HG02642 (cell line): ENCODE measurements at regions not wholly inside any gene's neighbourhood (a gene's known extent, or its start where the extent isn't known, plus 50 kb on each side); places are given as distances from the start of the nearest gene placed in this dataset.

Experiments used
- ATAC-seq: cut with Tn5 transposase; IDR thresholded peaks from one replicate; pipeline ENCODE4 v1.9.1; 2021; ENCODE audit warnings: mild to moderate bottlenecking; ENCODE audit not compliant: unreplicated experiment, poor library complexity

GRCh38 chr11:71201936-71202597, 50.3 kb downstream of the SHANK2 start:
- no peak for ATAC-seq

DNA sequence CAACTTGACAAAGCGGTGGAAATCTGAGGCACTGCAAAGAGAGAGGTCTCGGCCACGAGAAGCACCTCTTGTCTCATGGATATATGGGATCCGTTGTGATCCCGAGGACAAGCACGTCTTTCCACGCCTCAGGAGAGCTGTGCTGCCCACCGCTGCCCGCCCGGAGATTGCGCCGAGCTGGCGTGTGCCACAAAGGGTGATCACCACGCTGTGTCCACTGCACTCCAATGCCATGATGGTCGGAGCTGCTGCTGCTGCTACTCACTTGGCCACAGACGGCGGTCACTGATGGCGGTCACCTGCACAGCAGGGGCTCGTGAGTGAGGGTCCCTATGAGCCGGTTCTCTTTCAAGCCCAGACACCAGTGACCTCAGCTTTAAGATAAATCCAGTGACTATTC, 51.1 kb downstream of the SHANK2 start:
- no peak for ATAC-seq

DNA sequence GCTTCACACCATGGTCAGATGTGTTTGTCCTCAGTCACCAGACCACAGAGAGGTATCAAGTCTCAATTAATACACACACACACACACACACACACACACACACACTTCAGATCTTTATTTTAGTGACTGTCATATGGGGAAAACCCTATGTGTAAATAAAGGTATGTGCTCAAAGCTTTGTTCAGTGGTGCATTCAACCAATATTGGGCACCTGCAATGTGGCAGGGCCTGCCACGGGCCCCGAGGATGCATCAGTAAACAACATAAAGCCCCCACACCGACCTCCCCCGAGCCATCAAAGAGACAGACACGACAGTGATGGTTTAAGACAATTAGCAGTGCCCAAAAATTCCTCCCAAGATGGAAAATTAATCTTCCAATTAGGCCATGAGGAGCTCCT, 51.6 kb downstream of the SHANK2 start:
- ATAC-seq = no peak

GRCh38 chr11:71200172-71200716, 52.1 kb downstream of the SHANK2 start:
- ATAC-seq = no peak

DNA sequence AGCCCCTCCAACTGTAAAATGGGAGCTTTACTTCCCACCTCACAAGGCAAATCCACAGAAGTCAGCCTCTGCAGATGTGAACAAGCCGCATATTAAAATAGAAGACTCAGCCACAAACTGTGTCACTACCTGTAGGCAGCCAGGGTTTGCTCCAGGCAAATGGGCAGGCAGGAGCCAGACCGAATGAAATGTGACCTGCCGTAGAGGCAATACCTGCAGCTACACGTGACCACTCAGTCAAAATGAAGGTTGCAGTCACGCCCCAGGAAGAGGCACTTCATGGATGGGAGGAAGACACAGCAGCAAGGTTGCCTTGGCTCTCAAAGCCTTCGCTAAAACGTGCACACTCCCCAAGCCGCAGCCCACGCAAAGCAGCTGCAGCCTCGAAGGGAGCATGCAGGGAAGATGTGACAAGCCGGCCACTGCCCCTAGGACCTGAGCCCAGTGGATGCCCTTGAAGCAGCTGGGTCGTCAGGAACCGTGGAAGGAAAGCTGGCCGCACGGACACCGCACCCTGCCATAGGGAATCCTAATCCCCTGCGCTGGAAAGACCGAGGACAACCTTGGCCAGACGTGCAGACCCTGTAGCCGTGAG, 53.1 kb downstream of the SHANK2 start:
- no peak for ATAC-seq

- ATAC-seq = no peak
These were observed 53.6 kb downstream of the SHANK2 start for GRCh38 chr11:71198823-71199165.

- ATAC-seq = no peak
These were observed 54.1 kb downstream of the SHANK2 start for GRCh38 chr11:71198141-71198822.

DNA sequence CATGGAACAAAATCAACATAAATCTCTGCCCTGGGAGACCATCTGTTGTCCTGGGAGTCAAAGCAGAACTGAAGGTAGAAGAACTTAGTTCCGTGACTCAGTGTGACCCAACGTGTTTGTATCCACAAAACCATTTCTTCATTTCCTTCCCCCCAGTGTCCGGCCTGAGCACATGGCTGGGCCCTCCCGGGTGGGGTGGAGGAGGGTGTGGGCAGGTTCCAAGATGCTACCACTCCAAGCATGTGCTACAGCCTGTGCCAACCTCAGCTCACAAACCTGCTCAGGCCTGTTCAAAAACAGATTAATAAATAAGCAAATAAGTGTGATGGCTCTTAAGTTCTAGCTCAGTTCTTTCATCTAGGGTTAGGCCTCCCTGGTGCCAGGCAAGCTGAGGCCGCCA, 55.3 kb downstream of the SHANK2 start:
- ATAC-seq = no peak

DNA sequence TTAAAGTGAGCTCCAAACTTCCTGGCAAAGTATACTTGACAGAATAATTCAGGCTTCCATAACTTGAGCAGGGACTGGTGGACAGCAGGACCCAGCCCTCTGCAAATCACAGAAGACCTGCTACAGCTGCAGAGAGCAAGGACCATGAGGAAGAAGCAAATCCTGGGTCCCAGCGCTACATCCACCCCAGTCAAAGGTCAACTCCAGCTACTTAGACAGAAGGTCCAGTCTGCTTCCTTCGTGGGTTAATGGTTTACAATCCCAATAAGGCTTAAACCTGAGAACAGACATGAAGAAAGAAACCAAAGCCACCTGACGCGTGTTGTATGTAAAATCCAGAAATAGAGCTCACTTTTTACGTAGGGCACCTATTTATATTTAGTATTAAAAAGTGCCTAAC, 57.7 kb downstream of the SHANK2 start:
- ATAC-seq = no peak

GRCh38 chr11:71193431-71193830, 58.9 kb downstream of the SHANK2 start:
- no peak for ATAC-seq

DNA sequence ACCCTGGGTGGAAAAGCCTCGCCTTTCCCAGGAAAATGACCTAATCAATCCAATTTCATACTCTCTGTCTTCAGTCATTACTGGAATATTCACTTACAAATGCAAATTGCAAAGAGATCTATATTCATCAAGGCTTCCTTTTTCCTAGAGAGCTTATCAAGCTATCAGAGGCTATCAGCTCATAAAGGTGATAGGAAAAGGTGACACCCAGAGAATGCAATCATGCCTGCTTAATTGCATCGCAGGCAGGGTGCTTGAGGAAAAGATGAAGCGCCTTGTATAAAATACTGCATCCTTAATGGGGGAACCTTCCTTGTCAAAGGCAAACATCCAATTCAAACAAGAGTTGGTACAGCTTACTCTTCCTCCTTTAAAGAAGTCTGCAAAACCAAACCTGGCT, 59.7 kb downstream of the SHANK2 start:
- no peak for ATAC-seq

DNA sequence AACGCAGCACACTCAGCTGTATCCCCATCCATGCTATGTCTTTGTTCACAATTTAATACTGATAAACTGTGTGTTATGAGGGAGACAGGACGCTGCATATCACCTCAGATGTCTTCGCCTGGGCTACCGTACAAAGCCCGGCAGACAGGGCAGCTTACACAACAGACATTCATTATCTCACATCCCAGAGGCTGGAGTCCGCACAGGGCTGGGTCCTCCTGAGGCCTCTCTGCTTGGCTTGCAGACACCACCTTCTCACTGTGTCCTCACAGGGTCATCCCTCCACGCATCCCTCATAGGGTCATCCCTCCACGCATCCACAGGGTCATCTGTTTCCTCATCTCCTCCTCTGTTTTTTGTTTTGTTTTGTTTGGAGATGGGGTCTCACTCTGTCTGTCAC, 61.2 kb downstream of the SHANK2 start:
- no peak for ATAC-seq

DNA sequence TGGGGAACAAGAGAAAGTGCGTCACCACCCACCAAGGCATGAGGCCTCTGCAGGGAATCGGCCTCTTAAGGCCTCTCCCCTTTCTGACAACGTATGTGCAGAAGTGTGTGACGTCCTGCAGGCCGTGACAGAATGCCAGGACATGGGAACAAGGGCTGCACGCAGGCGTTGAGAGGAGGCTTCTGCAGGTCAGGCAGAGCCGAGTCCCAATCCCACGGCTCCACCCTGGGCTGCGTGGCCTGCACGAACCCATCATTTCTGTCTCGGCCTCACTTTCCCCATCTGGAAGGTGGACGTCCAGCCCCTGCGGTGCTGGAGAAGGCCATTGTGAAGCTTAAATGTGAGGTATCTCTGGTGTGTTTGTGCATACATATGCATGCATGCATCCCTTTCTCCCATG, 61.8 kb downstream of the SHANK2 start:
- ATAC-seq = no peak

DNA sequence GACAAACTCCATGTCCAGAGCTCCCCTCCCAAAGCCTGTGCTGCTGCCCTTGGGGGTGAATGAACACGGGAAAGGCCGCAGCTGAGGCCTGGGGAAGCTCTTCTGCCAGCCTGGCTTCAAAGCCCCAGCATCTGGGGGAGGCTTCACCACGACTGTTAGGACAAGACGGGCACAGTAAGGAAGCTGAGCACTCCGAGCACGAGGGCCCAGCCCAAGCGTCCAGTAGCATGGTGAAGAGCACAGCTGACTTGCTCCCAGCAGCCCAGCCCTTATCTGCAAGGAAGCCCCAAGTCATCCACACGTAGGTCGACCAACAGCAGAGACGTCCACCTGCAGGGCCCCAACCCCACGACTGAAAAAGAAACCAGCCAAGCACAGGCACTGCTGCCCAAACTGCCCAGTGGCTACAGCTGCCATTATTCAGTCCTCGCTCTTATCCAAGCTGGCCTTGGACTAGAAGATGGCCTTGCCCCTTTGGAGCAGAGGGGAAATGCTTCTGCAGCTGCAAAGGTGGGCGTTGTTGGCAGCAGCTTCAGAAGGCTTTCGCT, 62.5 kb downstream of the SHANK2 start:
- no peak for ATAC-seq

- no peak for ATAC-seq
These were observed 63.2 kb downstream of the SHANK2 start for GRCh38 chr11:71188886-71189767.

- ATAC-seq = no peak
These were observed 64.3 kb downstream of the SHANK2 start for GRCh38 chr11:71188073-71188472.

GRCh38 chr11:71186806-71187205, 65.6 kb downstream of the SHANK2 start:
- ATAC-seq = no peak

DNA sequence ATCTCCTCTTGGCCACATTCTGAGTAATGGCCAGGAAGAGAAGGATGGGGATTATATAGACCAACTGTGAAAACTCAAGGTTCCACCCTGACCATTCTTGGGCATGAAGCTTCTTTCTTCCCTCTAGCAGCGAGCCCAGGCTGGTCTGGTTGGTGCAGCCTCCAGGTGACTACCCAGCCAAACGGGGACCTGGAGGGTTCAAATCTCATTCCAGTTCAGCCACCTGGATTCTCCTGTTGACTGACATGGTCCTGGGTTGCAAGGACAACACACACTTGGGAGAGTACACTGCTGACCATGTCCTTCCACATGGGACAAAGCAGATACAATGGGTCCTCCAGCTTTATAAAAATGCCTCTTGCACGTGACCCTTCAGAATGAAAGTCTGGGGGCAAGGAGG, 67.0 kb downstream of the SHANK2 start:
- ATAC-seq = no peak

- ATAC-seq = no peak
These were observed 67.8 kb downstream of the SHANK2 start for GRCh38 chr11:71184421-71185210.

- ATAC-seq = no peak
These were observed 68.5 kb downstream of the SHANK2 start for GRCh38 chr11:71183878-71184277.
